Activated CD8-positive, alpha-beta memory T cell treated with anti-CD3 and anti-CD28 coated beads for 24 hours (primary cell): ENCODE measurements at regions not wholly inside any gene's neighbourhood (a gene's known extent, or its start where the extent isn't known, plus 50 kb on each side); places are given as distances from the start of the nearest gene placed in this dataset.
A peak's percentile ranks its signal among the peaks of the same experiment; 100 is the strongest.

Experiments
- DNase-seq: peaks from one replicate; pipeline ENCODE4 v3.0.0-alpha.2; 2020

DNA sequence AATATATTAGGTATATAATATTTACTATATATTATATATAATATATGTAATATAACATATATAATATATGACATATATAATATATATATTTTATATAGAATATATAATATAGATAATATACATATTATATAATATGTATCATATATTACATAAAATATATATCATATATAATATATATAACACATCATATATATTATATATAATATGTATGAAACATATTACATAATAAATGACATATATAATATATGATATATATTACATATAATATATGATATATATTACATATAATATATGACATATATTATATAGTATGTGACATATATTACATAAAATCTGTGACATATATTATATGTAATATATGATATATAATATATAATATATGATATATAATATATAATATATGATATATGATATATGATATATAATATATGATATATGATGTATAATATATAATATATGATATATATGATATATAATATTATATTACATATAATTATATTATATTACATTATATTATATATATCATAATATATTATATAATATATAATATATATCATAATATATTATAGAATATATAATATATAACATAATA, 119.5 kb upstream of the RIMBP3 start:
- no peak for DNase-seq

DNA sequence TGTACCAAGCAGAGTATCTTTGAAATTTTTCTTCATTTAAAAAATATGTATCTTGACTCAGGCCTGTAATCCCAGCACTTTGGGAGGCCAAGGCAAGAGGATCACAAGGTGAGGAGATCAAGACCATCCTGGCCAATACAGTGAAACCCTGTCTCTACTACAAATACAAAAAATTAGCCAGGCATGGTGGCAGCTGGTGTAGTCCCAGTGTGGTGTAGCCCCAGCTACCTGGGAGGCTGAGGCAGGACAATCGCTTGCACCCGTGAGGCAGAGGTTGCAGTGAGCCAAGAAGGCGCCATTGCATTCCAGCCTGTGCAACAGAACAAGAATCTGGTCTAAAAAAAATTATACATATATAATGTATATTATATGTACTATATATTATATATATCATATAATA, 118.7 kb upstream of the RIMBP3 start:
- peak; percentile 57 for DNase-seq
